GM21367 (cell line): ENCODE measurements at regions not wholly inside any gene's neighbourhood (a gene's known extent, or its start where the extent isn't known, plus 50 kb on each side); places are given as distances from the start of the nearest gene placed in this dataset.
"Not testable (repeated sequence)": the region's sequence is repeated elsewhere in the genome, so short reads cannot be mapped to it uniquely, and the experiment has no call there.

Source experiments
- ATAC-seq: cut with Tn5 transposase; IDR thresholded peaks from one replicate; pipeline ENCODE4 v1.9.1; 2021; ENCODE audit not compliant: unreplicated experiment

DNA sequence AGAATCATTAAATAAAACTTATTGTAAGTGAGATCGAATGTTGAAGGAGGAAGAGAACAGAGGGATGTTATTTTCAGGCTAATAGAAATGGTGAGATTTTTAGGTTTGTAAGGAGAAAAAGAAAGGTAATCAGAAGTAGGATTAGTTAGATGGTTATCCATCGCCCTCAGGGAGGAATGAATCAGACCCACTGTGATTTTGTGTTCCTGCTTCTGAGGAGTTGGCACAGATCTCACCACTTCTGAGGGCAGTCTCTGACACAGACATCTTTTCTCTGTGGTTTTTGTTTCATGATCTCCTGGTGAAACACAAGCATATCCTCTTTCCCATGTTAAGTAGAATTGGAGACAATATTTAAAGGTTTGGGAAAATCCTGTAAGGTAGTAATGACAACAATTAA, 1083.2 kb upstream of the AMELY start:
- not testable (repeated sequence) for ATAC-seq

DNA sequence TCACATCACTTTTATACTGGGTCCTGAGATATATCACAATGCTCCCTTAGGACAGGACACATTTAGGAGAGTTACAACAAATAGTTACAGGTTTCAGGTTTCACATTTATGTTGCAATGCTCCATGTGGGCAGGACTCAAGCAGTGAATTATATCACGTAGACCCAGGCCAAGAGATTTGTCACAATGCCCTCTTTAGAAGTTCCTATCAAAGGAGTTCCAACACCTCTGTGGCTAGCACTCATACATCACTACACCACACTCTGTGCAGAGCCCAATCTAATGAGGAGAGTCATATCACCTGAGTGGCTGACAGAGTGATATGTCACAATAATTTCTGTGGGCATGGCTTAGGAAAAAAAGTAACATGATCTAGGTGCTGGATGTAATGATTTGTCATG, 1068.2 kb upstream of the AMELY start:
- ATAC-seq: no peak

GRCh38 chrY:7977301-7977700, 1065.7 kb upstream of the AMELY start:
- no peak for ATAC-seq

- no peak for ATAC-seq
Measured at GRCh38 chrY:7968293-7968692, 1056.7 kb upstream of the AMELY start.

DNA sequence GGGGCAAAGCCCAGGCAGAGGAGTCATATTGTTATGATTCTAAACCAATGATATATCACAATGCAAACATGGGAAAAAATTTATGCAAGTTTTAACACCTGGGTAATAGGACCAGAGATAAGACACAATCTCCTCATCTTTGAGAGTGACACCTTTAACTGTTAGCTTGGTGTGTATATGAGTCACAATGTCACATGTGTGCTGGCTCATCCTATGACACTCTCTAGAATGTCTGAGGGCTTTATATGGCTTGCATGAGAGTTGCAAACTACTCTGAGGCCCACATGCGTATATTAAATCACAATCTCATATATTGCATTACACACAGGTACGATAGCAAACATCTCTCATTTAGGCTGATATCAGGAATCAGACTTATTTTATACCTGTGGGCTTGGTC, 1055.4 kb upstream of the AMELY start:
- no peak for ATAC-seq

- ATAC-seq: no peak
Measured at GRCh38 chrY:7963393-7963792, 1051.8 kb upstream of the AMELY start.

DNA sequence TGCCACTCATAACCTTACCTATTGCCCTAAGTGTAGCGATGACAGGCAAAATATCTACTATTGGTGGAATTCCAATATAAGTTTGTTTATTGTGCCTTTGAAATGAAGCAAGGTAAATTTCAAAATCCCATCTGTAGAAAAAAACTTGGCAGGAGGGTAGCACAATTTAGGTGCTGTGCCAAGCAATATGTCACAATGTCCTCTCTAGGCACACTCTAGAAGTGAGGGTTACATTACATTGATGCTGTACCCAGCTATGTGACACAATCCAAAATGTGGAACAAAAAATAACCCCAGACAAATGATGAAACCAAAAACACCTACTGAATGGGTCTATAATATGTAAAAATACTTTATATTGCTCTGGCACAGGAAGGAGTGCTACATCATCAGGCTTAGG, 1050.8 kb upstream of the AMELY start:
- ATAC-seq: no peak

DNA sequence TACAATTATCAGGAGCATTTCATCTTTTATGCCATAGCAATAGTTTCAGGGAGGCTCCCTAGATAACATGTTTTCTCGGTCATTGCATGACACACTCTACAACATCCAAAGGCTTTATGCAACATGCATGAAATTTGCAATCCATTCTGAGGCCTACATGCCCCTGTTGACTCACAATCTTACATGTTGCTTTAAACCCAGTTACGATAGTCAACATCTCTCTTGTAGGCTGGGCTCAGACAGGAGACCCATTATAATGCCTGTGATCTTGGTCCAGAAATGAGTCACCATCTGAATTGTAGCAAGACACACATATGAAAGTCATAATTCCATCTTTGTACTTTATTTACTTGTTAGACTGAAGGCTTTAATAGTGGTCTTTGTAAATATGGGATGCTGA, 1050.3 kb upstream of the AMELY start:
- ATAC-seq: no peak

DNA sequence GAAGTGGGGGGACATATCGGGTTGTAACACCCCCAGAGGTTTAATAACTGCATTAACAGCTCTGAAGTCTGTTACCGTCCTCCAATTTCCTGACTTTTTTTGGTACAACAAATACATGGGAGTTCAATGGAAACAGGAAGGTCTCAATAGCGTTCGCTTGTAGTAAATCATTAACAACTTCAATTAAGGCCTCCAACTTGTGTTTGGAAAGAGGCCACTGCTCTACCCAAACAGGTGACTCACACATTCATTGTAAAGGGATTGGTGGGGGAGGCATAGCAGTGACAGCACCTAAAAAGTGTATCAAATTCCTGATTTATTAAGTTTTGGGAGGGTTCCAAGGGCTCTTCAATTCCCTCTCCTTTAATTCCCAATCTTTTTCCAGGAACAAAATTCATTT, 1046.2 kb upstream of the AMELY start:
- ATAC-seq: no peak

- ATAC-seq: no peak
Measured at GRCh38 chrY:7951187-7951852, 1039.8 kb upstream of the AMELY start.

- ATAC-seq: no peak
Measured at GRCh38 chrY:7944135-7944534, 1032.6 kb upstream of the AMELY start.

DNA sequence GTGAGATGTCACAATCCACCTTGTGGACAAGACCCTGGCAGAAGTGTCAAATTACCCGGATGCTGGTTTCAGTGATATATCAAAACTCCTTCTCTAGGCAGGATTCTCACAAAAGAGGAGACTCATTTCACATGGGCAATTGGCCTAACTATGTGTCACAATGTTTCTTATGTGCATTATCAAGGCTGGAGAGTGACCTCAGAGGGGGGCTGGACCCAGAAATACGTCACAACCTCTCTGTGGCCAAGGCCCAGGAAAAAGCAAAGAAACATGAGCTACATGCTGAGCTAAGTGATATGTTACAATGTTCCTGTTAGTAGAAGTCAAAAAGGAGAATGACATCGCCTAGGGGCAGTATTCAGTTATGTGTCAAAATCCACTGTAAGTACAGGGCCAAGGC, 1031.2 kb upstream of the AMELY start:
- no peak for ATAC-seq

DNA sequence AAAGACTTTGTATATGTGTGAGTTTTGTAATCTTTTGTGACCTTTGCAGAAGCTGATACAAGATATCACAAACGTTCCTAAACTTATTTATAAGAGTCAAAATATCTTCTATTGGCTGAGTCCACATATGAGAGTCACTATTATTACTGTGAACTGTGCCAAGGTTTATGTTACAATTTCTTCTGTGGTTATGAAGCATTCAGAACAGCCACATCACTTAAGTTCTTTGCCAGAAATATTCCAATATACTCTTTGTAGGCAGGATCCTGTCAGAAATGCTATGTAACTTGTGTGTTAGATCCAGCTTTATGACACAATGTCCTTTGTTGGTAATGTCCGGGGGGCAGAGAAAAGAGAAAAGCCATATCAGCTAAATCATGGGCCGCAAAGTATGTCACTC, 1030.3 kb upstream of the AMELY start:
- no peak for ATAC-seq

GRCh38 chrY:7938982-7939718, 1027.6 kb upstream of the AMELY start:
- ATAC-seq: no peak

DNA sequence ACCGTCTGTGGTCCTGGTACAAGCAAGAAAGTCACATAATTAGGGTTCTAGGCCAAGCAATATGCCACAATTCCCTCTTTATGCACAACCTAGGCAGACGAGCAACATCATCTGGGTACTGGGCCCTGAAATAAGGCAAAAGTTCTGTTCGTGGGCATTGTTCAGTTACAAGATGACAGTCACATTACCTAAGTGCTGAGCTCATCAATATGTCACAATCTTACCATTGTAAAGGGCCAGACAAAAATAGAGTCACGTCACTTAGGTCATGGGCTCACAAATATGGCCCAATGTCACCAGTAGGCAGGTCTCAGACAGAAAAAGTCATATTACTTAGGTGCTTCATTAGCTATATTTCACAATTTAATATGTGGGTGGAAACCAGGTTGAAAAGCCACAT, 1025.3 kb upstream of the AMELY start:
- ATAC-seq: no peak

DNA sequence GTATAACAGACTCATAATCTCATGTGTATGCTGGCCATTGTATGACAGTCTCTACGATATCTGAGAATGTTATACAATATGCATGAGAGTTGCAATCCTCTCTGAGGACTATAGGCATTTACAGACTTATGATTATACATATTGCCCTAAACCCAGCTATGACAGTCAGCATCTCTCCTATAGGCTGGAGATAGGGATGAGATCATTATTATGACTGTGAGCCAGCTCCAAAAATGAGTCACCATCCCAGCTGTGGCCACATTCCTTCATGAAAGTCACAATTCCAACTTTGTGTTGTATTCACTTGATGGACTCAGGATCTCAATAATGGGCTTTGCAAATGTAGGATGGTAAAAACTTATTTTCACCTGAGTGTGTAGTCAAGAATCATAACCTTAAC, 1024.5 kb upstream of the AMELY start:
- ATAC-seq: no peak

- no peak for ATAC-seq
Measured at GRCh38 chrY:7935606-7936005, 1024.1 kb upstream of the AMELY start.

DNA sequence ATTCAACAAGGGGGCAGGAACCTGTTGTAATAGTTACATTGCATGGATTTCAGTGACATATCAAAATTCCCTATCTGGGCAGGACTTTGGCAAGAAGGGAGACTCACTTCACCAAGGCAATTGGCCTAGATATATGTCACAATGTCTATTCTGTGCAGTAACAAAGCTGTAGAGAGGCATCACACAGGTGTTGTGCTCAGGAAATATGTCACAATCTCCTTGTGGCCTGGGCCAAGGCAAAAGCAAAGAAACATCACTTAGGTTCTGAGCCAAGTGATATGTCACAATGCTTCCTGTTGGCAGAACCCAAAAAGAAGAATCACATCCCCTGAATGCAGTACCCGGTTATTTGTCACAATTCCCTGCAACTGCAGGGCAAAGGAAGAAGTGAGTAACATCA, 1020.9 kb upstream of the AMELY start:
- no peak for ATAC-seq

- ATAC-seq: no peak
Measured at GRCh38 chrY:7929866-7930265, 1018.3 kb upstream of the AMELY start.

GRCh38 chrY:7924059-7924458, 1012.5 kb upstream of the AMELY start:
- no peak for ATAC-seq

- ATAC-seq: no peak
Measured at GRCh38 chrY:7923476-7924017, 1012.0 kb upstream of the AMELY start.

GRCh38 chrY:7920382-7920781, 1008.8 kb upstream of the AMELY start:
- no peak for ATAC-seq

DNA sequence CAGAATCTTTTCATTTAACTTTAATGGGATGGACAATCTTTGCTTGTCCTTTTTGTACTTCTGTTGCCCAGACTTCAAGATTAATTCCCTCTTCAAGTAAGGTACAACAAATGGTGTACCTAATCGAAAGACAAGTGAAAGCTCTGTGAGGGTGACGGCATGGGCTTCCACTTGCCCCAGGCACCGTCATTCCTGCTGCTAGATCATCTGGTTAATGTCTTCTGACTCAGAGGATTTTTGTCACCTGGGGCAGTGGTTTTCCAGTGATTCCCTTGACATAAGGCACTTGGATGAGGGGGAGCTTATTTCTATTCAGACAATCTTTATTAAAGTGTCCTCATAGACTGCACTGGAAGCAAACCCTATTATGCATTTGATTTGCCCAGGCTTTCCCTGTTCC, 977.0 kb upstream of the AMELY start:
- ATAC-seq: no peak
